Mucosa of descending colon (tissue), 3 donors: ENCODE measurements at regions not wholly inside any gene's neighbourhood (a gene's known extent, or its start where the extent isn't known, plus 50 kb on each side); places are given as distances from the start of the nearest gene placed in this dataset.

Source experiments
- ATAC-seq: fragments of 200-7000 bp; cut with Tn5 transposase; one replicate; pipeline ENCODE4 v1.9.1; 2020; ENCODE audit warnings: mild to moderate bottlenecking, moderate library complexity
- DNase-seq, 3 donors: peaks; one replicate each; pipeline ENCODE4 v3.0.0-alpha.2; 2020
- H3K36me3 ChIP-seq: fragments of 200-600 bp; one replicate; pipeline ENCODE4 v1.8.0; 2021; ENCODE audit warnings: low read depth, mild to moderate bottlenecking
- H3K4me1 ChIP-seq: fragments of 200-600 bp; one replicate; pipeline ENCODE4 v1.8.0; 2021; ENCODE audit warnings: low read depth, mild to moderate bottlenecking
- H3K4me3 ChIP-seq: fragments of 200-600 bp; one replicate; pipeline ENCODE4 v1.8.0; 2021; ENCODE audit warnings: mild to moderate bottlenecking
- H3K9me3 ChIP-seq: fragments of 200-600 bp; one replicate; pipeline ENCODE4 v1.8.0; 2021; ENCODE audit warnings: mild to moderate bottlenecking
- intact Hi-C, 2 donors: fragments of 100-400 bp; cut with DNase I in 1 of 2; cut with micrococcal nuclease in 1 of 2; formaldehyde crosslinking; loops; one replicate each; pipeline versions ENCODE4 v1.11.0 to v1.11.1; 2022; cut with DNase I, micrococcal nuclease
- TF ChIP-seq, protein P1 (sequence below): fragments of 200-600 bp; IDR thresholded peaks from one replicate; pipeline ENCODE4 v1.8.0; 2022; ENCODE audit warnings: antibody characterized with exemption, mild to moderate bottlenecking
- donor health status: DM: no; HTN: no; CAD: no; lungs with moderate emphysema.
- donor health status: DM: no; HTN: no; CAD: no.
- donor health status: DM: no; HTN: yes; CAD: no.

GRCh38 chr7:21304808-21305375 lies 123.0 kb upstream of the SP4 start:
- Histone ChIP-seq H3K4me1 (no peaks in the 10 kb centered on the region), H3K36me3 (no peaks in the 10 kb centered on the region), H3K9me3 (no peaks in the 10 kb centered on the region), H3K4me3 (no peak overlapping the region)
- DNase-seq (no peak), ATAC-seq (no peak)
- TF ChIP-seq, protein P1, sequence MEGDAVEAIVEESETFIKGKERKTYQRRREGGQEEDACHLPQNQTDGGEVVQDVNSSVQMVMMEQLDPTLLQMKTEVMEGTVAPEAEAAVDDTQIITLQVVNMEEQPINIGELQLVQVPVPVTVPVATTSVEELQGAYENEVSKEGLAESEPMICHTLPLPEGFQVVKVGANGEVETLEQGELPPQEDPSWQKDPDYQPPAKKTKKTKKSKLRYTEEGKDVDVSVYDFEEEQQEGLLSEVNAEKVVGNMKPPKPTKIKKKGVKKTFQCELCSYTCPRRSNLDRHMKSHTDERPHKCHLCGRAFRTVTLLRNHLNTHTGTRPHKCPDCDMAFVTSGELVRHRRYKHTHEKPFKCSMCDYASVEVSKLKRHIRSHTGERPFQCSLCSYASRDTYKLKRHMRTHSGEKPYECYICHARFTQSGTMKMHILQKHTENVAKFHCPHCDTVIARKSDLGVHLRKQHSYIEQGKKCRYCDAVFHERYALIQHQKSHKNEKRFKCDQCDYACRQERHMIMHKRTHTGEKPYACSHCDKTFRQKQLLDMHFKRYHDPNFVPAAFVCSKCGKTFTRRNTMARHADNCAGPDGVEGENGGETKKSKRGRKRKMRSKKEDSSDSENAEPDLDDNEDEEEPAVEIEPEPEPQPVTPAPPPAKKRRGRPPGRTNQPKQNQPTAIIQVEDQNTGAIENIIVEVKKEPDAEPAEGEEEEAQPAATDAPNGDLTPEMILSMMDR = no peak
- intact Hi-C loops = no loop called here

- Histone ChIP-seq H3K4me1 (no peaks in the 10 kb centered on the region), H3K9me3 (no peaks in the 10 kb centered on the region), H3K4me3 (no peak overlapping the region), H3K36me3 (no peaks in the 10 kb centered on the region)
- intact Hi-C loops = no loop called here
- DNase-seq (no peak), ATAC-seq (no peak)
- TF ChIP-seq, protein P1 = no peak
Measured at GRCh38 chr7:21305455-21306235, 122.2 kb upstream of the SP4 start.

GRCh38 chr7:21314954-21315353 lies 112.9 kb upstream of the SP4 start:
- Histone ChIP-seq H3K36me3 (no peaks in the 10 kb centered on the region), H3K9me3 (no peaks in the 10 kb centered on the region), H3K4me1 (no peaks in the 10 kb centered on the region), H3K4me3 (no peak overlapping the region)
- intact Hi-C loops = no loop called here
- TF ChIP-seq, protein P1 = no peak
- DNase-seq (no peak), ATAC-seq (no peak)

GRCh38 chr7:21317966-21318915 lies 109.6 kb upstream of the SP4 start:
- TF ChIP-seq, protein P1 = no peak
- no peaks in the 10 kb centered on the region for H3K4me1 ChIP-seq
- H3K9me3 ChIP-seq = no peaks in the 10 kb centered on the region
- H3K36me3 ChIP-seq = no peaks in the 10 kb centered on the region
- ATAC-seq = no peak
- intact Hi-C loops = no loop called here
- no peak overlapping the region for H3K4me3 ChIP-seq
- DNase-seq = no peak

GRCh38 chr7:21318916-21319270 lies 109.0 kb upstream of the SP4 start:
- no peaks in the 10 kb centered on the region for H3K36me3 ChIP-seq
- H3K9me3 ChIP-seq = no peaks in the 10 kb centered on the region
- no peak for DNase-seq
- H3K4me1 ChIP-seq = no peaks in the 10 kb centered on the region
- intact Hi-C loops = no loop called here
- TF ChIP-seq, protein P1 = no peak
- no peak overlapping the region for H3K4me3 ChIP-seq
- ATAC-seq = no peak
